GM18499 (cell line): ENCODE measurements at regions not wholly inside any gene's neighbourhood (a gene's known extent, or its start where the extent isn't known, plus 50 kb on each side); places are given as distances from the start of the nearest gene placed in this dataset.

ENCODE experiments used
- ATAC-seq: cut with Tn5 transposase; IDR thresholded peaks from one replicate; pipeline ENCODE4 v1.9.1; 2021; ENCODE audit warnings: moderate number of reproducible peaks; ENCODE audit not compliant: insufficient read depth, unreplicated experiment

DNA sequence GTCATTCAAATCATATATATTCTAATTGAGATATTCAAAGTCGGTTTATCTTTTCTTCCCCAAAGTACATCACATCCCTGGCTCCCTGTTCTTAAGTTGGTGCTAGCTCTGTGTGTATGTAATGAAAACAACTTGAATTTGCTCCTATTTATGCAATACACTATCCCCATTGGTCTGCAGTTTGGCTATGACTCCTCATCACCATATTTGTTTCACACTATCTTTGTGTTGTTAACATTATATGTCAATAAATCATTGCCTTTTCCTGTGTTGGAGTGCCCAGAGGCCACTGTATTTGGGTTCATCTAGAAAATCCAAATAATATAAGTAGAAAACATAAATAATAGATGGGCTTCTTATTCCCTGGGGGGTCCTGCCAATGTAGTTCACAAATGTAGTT lies 306.6 kb upstream of the TENM4 start:
- no peak for ATAC-seq

DNA sequence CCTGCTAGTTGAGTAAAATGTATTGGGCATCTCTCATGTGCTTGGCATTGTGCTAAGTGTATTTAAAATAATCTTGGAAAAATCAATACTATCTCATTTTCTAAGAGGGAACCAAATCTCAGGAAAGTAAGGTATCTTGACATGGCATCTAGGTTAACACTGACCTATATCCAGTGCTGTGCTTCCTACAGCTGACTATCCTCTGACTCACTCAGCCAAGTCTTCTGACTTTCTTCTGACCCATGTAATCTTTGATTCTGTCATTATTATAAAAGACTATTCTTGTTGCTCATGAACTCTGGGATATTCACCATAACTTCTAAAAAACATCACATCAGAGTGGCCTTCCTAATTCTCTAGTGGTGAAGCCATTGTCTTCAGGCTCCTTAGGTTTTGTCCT lies 304.1 kb upstream of the TENM4 start:
- ATAC-seq = no peak

DNA sequence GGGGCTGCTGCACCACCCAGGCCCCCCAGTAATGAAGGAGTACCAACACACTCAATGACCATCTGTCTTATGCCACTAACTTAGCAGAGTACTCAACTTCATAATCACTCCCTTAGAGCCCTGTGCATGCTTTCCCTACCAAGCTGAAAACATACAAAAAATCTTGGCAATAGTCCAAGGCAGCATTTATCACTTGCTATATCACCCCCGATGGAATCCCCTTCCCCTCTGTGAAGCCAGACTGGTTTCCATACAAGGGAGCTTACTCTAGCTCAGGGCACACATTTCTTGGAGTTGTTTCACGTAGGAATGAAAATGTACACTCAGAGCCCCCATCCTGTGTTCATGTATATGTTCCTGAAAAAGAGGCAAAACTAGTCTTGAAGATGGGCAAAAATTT lies 301.3 kb upstream of the TENM4 start:
- ATAC-seq = no peak

- no peak for ATAC-seq
Measured at GRCh38 chr11:79739591-79739990, 298.8 kb upstream of the TENM4 start.

DNA sequence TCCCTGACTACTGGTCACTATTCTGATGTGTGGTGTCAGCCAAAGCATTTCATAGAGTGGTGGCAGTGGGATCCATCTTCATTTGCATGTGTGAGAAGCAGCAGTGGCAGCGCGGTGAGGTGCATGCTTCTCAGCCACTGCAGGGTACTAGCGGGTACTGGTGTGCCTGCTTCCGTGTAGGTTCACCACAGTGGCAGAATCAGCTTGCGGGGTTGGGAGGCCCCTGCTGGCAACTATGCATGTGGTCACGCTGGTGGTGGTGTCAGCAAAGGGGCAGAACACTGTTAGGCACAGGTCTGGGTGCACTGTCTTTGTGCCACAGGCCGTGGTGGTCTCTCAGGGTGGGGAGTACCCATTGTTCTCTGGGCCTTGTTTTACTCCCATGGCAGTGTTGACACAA lies 286.4 kb upstream of the TENM4 start:
- ATAC-seq = no peak

DNA sequence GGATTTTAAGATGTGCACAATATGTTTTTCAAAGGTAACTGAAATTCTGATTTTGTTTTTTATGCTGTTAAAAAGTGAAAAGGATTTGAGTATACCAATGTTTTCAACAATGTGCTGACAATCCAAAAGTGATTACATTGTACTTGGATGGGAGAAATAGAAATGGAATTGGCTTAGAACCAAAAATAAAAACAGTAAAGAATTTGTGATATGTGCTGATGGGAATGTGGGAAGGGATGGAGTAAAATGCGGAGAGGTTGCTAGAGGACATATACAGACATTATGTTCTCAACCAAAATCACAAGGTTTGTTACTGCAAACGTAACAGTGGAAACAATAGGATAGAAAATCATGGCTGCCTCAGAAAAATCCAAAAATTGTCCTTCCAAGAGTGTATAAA lies 279.3 kb upstream of the TENM4 start:
- no peak for ATAC-seq

- peak; percentile 75 for ATAC-seq
Measured at GRCh38 chr11:79708319-79708932, 267.6 kb upstream of the TENM4 start.

GRCh38 chr11:79705648-79706047 lies 264.8 kb upstream of the TENM4 start:
- ATAC-seq = no peak

DNA sequence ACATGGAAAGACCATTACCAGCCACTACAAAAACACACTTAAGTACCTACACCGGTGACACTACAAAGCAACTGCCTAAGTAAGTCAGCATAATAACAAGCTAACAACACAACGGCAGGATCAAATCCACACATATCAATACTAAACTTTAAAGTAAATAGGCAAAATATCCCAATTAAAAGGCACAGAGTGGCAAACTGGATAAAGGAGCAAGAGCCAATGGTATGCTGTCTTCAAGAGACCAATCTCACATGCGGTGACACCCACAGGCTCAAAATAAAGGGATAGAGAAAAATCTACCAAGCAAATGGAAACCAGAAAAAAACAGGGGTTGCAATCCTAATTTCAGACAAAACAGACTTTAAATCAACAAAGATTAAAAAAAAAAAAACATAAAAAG lies 261.5 kb upstream of the TENM4 start:
- ATAC-seq = no peak

DNA sequence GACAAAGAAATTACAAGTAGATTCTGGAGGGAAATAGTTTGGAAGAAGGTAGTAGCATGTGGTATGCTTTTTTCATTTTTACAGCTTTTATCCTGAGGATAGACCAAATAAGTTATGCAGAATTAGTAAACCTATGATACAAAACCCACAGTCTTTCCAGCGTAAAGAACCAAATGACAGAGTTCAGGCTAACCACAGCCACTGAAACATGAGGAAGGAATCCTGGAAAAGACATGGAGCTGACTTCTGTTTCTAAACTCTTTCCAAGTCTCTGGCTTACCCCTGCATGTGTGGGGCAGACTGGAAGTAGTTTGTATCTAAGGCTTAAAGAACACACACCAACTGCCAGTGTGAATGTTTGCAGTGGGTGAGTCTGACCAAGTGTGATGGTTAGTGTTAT lies 258.4 kb upstream of the TENM4 start:
- ATAC-seq = no peak

- ATAC-seq = peak; percentile 80
Measured at GRCh38 chr11:79697905-79698304, 257.1 kb upstream of the TENM4 start.

DNA sequence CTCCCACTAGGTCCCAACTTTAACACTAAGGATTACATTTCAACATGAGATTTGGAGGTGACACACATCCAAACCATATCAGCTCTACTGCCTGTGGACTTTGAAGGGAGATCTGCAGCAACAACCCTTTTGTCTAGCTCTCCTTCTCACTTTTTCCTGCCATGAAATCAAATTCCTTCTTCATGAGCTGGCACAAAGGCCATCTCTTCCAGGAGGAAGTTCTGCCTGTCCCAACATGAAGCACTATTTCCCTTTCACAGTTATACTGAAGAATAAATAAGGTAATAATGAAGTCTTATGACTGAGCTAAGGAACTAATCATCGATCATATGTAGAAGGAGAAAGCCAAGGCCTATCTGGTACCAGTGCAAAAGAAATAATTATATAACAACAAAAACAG lies 253.5 kb upstream of the TENM4 start:
- ATAC-seq = no peak

GRCh38 chr11:79691445-79691844 lies 250.6 kb upstream of the TENM4 start:
- ATAC-seq = no peak

DNA sequence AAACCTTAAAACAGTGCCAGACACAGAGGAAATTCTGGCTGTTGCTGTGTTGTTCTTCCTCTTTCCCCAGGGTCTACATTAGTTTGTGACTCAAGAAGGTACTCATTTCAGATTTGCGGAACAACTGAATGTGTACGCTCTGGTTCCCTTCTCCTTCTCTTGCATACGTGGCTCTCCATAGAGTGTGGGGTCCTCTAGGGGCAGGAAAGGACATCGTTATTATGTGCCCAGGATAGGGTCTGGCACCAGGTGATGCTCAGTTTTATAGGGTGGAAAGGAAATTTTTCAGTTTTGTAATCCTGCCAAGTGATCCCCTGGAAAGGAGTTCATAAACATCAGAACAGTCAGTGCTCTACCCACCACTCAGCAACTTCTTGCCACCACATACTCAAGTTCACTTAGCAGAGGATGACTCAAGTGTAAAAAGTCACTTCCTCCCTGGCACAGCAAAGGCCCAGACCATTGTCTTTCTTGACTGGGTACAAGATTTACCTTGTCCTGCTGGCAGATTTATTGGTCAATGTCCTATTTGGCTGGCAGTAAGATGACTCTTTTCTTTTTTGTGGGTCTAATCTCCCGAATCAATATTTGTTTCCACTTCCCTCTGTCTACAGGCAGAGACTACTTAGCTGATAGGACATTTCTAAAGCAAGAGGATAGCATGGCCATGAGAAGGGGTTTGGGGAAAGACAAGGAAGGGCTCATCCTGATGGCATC lies 246.0 kb upstream of the TENM4 start:
- ATAC-seq = no peak

DNA sequence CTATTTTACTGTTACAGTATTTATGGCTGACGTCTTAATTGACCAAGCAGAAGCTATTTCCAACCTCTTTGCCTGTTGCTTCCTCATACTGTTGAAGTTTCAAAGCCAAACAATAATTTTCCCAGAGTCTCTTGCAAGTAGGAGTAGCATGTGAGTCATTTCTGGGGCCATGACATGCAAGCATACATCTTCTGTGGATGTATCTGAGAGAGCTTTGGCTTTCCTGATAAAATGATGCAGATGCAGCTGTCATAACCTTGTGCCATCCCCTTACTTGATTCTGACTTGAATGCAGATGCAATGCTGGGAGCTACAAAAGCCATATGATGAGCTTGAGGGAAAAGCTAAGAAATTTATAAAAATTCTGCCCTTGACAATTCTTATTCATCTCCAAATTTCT lies 243.1 kb upstream of the TENM4 start:
- no peak for ATAC-seq

- ATAC-seq = no peak
Measured at GRCh38 chr11:79678780-79679452, 238.1 kb upstream of the TENM4 start.

DNA sequence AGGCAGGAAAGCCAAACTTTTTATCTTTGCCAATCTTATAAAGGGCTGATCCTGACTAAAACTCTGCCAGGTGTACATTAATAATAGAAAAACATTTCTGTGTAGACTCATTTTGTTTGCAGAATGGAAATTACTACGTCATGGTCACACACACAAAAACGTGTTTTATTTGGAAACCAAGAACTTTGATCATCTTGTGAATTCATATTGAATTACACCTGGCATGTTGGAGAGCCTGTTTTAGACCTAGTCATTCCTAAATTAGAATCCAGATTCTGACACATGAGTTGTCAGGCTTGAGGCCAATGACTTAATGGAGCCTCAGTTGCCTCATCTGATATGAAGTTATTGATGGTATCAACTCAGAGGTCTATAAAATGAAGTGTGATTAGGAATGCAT lies 235.6 kb upstream of the TENM4 start:
- no peak for ATAC-seq

DNA sequence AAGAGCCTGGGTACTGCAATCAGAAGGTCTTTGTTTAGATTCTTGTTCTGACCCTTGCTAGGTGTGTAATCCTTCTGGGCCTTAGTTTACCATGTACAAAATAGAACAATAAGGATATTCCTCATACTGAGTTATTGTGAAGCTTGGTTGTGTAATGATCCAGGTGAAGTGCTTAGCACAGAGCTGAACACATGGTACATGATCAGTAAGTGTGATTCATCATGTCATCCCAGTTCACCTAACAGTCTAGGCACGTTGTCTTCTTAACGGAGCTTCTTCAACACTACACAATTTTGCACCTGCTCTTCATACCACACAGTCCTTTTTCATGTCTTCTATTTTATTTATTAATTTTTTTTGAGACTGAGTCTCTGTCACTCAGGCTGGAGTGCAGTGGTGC lies 234.3 kb upstream of the TENM4 start:
- no peak for ATAC-seq

GRCh38 chr11:79672786-79673185 lies 232.0 kb upstream of the TENM4 start:
- no peak for ATAC-seq

DNA sequence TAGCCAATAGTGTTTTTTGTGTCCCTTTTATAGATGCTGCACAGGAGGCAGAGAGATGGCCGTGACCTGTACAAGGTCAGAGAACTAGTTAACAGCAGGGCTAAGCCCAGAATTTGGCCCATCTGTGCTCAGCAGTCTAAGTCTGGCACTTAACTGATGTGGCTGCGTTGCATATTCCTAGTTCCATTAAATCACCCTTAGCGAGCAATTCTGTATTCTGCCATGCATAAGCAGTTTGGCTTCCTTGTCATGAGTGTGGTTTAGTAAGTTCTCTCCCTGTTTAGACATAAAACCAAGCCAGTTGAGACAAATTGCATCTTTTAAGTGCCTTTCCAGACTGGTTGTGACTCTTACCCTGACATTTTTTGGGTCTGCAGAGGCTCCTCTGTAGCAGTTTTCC lies 230.6 kb upstream of the TENM4 start:
- no peak for ATAC-seq

DNA sequence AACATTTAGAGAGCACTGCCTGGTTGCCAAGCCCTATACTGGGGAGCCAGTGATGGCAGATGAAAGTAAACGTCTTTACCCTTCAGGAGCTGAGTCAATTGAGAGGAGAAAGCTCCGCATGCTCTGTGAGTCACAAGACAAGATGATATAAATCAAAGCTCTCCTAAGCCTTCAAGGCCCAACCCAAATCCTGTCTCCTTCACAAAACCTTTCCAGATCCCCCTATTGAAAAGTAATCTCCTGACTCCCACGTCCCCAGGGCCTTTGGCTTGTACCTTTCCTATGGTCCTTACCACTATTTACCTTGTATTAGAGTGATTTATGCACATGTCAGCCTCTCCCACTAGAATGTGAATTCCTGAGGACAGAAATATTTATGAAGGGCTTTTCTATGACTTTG lies 230.1 kb upstream of the TENM4 start:
- ATAC-seq = no peak

DNA sequence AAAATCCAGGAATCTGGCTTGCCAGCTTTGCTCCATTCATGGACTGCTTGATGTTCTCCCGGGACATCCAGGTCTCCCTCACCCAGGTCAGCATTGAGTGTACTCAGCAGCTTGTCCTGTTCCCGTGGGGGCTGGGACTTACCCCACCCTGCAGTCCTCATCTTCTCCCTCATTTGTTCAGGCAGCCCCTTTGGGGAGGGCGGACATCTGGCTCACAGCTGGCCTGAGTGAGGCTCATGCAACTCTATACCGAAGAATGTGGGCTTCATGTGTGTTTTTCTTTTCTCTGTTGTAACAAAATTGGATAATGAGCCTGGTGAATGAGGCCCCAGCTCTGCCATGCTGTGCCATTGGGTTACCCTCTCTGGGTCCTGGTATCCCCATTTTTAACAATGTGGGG lies 227.7 kb upstream of the TENM4 start:
- no peak for ATAC-seq
